ENCODE measurements at regions not wholly inside any gene's neighbourhood (a gene's known extent, or its start where the extent isn't known, plus 50 kb on each side); places are given as distances from the start of the nearest gene placed in this dataset.

DNA sequence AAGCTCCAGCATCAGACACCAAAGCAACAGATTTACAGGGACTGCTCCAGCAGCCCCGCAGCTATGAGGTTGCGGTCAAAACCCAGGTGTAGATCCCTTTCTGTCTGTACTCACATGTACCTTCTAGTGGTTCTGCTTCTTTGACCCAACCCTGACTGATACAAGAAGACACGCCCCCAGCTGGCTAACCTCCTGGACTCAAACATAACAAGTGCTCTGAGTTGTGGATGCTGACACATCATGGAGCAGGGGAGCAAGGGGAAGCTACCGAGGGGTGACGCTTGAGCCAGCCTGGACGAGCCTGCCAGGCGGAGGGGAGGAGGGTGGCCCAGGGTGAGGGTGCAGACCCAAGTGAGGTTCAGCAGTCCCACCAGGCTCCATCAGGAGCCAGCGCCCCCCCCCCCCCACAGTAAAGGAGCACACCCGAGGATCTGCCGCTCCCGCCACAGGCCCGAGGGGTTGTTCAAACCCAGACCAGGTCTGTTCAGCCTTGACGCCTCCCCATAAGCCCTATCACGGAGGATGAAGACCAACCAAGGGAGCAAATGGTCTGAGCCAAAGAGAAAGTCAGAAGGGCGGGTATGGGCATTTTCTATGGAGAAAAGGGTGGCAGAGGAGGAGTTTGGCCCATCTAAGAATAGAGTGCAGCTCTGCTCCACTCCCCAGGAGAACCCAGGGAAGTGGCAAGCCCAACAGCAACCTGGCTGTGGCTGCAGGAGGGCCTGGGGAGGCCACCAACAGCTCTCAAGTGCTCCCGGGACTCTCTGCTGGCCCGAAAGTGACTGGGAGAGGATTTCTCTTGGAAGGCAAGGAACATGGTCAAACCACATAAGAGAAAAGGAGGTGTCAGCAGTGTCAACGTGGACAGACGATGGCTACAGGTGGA is 229.4 kb downstream of the BCL11B start:
- peaks cover 3% of the 10 kb centered on the region for H3K9me3 Mint-ChIP-seq
- H3K27me3 Mint-ChIP-seq: no peaks in the 10 kb centered on the region
- H3K27ac Mint-ChIP-seq: no peak overlapping the region
- H3K4me3 Mint-ChIP-seq: no peak overlapping the region
- peak; percentile 8 for DNase-seq
- H3K36me3 Mint-ChIP-seq (ENCODE audit: low read depth): no peaks in the 10 kb centered on the region
- H3K4me1 Mint-ChIP-seq (ENCODE audit: low read depth): peaks cover 6% of the 10 kb centered on the region

DNA sequence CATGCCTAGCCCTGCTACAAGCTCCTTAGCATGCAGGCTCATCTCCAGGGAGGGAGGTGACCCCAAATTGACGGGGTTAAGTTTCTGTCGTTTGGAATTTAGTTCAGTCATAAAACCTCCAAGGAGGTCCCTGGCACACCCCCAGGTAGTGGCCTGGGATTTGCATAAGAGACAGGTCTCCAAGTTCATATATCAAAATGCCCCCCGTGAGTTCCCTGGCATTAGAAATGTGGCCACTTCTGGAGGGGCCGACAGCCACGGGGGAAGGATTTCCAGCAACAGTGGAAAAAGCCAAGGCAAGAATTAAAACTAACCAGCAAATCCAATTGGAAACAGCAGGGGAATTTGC is 228.8 kb downstream of the BCL11B start:
- DNase-seq: no peak
- Mint-ChIP-seq H3K9me3 (peaks cover 3% of the 10 kb centered on the region), H3K27ac (no peak overlapping the region), H3K4me1 (ENCODE audit: low read depth) (peaks cover 12% of the 10 kb centered on the region), H3K4me3 (no peak overlapping the region), H3K36me3 (ENCODE audit: low read depth) (no peaks in the 10 kb centered on the region), H3K27me3 (no peaks in the 10 kb centered on the region)

DNA sequence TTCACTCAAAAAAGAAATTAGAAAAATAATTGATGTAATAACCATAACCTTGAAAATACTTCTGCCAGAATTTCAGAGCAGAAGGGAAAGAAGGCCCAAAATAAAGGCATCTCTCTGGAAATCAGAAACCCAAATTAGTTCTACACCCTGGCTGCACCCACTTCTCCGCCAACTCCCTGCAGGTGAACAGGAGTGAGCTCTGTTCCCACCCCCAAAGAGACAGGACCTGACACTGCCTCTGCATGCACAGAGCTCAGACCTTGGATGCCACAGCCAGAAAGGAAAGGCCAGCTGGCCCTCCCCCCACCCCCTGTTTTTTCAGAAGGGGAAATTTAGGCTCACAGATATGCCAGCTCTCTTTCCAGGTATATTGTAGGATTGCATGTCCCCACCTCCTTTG is 228.2 kb downstream of the BCL11B start:
- DNase-seq: no peak
- no peaks in the 10 kb centered on the region for H3K36me3 Mint-ChIP-seq (ENCODE audit: low read depth)

DNA sequence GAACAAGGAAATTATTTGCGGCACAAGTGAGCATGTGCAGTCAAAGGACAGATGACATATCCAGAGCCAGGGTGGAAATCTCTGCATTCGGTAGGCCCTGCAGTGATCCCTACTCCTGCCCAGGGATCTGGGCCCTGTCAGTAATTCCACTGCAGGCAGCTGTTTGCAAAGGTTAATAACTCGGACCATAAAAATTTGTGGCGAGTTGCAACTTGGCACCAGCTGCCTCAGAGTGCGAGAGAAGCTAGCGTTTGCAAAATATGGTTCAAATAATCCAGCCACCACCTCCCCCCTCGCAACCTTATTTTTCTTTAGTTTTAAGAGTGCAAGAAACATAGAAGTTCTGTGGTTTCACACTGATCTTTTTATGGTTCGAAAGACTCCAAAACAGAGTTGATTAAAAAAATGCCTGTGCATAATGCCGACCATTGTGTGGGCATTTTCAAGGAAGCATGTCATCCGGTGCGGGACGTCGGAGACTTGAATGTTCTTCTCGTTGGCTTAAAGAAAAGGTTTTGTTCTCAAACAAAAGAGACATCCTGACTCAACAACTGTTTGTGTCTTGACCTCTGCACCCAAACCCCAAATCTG is 224.5 kb downstream of the BCL11B start:
- Mint-ChIP-seq H3K36me3 (ENCODE audit: low read depth) (peaks cover 8% of the 10 kb centered on the region), H3K4me3 (no peak overlapping the region), H3K27ac (no peak overlapping the region), H3K9me3 (peaks cover 15% of the 10 kb centered on the region), H3K27me3 (no peaks in the 10 kb centered on the region), H3K4me1 (ENCODE audit: low read depth) (peaks cover 36% of the 10 kb centered on the region)
- DNase-seq: peak; percentile 23

More for the DNA sequence above, 228.2 kb downstream of the BCL11B start:
- no peaks in the 10 kb centered on the region for H3K27me3 Mint-ChIP-seq
- H3K27ac Mint-ChIP-seq: no peak overlapping the region
- H3K4me3 Mint-ChIP-seq: no peak overlapping the region
- H3K4me1 Mint-ChIP-seq (ENCODE audit: low read depth): peaks cover 17% of the 10 kb centered on the region
- H3K9me3 Mint-ChIP-seq: peaks cover 3% of the 10 kb centered on the region

DNA sequence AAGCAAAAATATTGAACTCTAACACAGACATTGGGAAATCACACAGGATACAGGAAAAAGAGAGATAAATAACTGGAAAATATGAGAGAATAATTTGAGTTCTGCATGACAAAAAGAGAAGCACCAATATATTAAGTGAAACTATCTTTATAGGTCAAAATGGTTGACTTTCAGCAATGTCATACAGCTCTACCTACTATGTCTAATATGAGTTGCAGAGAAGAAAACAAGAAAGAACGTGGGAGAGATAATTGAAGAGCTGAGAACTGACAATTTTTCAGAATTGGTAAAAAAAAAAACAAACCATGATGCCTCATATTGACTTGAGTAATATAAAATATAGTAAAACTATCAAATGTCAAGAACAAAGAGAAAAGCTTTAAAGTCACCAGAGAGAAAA is 221.7 kb downstream of the BCL11B start:
- H3K27ac Mint-ChIP-seq: peak overlapping the region; percentile 23
- H3K9me3 Mint-ChIP-seq: peaks cover 17% of the 10 kb centered on the region
- peaks cover 8% of the 10 kb centered on the region for H3K36me3 Mint-ChIP-seq (ENCODE audit: low read depth)
- H3K27me3 Mint-ChIP-seq: no peaks in the 10 kb centered on the region
- no peak for DNase-seq
- no peak overlapping the region for H3K4me3 Mint-ChIP-seq
- peaks cover 39% of the 10 kb centered on the region for H3K4me1 Mint-ChIP-seq (ENCODE audit: low read depth)

DNA sequence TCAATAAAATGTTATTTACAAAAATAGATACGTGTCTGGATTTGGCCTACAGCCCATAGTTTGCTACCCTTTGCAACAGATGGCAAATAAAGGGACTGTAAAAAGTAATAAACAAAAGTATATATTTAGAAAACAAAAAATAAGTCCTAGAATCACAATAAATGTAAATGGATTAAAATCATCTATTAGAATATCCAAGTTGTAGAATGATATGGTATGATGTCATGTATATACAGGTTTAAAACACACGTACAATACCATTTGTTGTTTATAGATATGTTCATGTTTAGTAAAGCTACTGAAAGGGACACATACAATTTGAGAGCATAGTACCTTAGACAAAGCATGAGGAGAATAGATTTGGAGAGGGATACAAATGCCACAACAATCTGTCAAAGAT is 219.5 kb downstream of the BCL11B start:
- H3K27me3 Mint-ChIP-seq: no peaks in the 10 kb centered on the region
- DNase-seq: no peak
- peaks cover 45% of the 10 kb centered on the region for H3K4me1 Mint-ChIP-seq (ENCODE audit: low read depth)
- H3K27ac Mint-ChIP-seq: no peak overlapping the region
- H3K9me3 Mint-ChIP-seq: peaks cover 23% of the 10 kb centered on the region
- H3K36me3 Mint-ChIP-seq (ENCODE audit: low read depth): peaks cover 8% of the 10 kb centered on the region
- H3K4me3 Mint-ChIP-seq: no peak overlapping the region

DNA sequence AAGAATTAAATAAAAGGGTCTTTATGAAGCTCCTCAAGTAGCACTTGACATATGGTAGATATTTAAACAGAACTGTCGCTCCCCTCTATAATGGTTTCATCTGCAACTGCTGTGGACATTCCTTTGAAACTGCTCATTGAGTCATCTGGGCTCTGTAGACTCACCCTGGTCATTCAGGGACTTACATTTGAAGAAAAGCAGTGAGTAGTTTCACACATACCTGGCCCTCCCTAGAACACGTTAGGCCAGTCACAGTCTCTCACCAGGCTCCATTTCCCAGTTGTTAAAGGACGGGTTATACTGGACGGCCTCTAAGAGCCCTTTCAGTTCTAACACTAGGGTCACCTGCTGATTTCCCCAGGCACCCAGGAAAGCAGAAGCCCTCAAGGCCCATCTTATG is 217.0 kb downstream of the BCL11B start:
- peaks cover 24% of the 10 kb centered on the region for H3K4me1 Mint-ChIP-seq (ENCODE audit: low read depth)
- no peak overlapping the region for H3K27ac Mint-ChIP-seq
- no peak overlapping the region for H3K4me3 Mint-ChIP-seq
- DNase-seq: no peak
- H3K36me3 Mint-ChIP-seq (ENCODE audit: low read depth): peaks cover 8% of the 10 kb centered on the region
- H3K9me3 Mint-ChIP-seq: peaks cover 23% of the 10 kb centered on the region
- H3K27me3 Mint-ChIP-seq: no peaks in the 10 kb centered on the region

DNA sequence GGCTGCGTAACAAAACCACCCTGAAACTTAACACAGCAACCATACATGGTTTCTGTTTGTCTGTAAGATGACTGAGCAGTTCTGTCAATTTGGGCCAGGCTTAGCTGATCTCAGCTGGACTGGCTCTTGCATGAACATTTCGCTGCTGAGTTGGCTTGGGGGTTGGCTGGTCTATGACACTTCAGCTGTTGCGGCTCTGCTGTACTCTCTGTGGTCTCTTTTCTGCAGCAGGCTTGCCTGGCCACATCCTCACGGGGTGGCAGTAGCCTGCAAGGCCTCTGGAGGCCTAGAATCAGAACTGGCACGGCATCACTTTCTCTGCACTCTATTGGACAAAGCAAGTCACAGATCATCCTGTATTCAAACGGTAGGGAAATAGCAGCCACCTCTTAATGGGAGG is 216.2 kb downstream of the BCL11B start:
- peak; percentile 62 for DNase-seq
- peaks cover 8% of the 10 kb centered on the region for H3K36me3 Mint-ChIP-seq (ENCODE audit: low read depth)

DNA sequence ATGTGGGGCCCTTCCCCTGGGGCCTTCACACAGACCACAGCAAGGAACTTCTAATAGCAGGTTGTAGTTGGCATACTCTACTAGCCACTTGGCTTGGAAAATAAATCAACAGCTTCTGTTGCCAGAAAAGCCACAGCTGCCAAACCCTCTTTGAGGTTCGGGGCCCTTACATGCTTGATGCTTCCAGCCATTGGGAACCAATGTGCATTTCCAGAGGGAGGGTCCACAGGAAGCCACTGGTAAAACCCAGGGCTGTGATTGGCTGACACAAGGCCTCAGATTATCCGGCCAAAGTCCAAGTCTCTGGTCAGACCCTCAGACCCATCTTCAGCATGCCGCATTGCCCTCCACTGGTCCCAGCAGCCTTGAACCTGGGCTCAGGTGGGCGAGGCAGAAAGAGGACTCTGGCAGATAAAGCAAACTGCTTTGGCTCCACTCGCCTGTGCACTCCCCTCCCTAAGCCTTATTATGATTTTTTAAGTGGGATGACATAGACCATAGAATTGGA is 214.4 kb downstream of the BCL11B start:
- Mint-ChIP-seq H3K27me3 (no peaks in the 10 kb centered on the region), H3K4me1 (ENCODE audit: low read depth) (peaks cover 15% of the 10 kb centered on the region), H3K36me3 (ENCODE audit: low read depth) (no peaks in the 10 kb centered on the region), H3K27ac (no peak overlapping the region), H3K9me3 (peaks cover 11% of the 10 kb centered on the region), H3K4me3 (no peak overlapping the region)
- peak; percentile 20 for DNase-seq

More for the DNA sequence above, 216.2 kb downstream of the BCL11B start:
- no peaks in the 10 kb centered on the region for H3K27me3 Mint-ChIP-seq
- H3K27ac Mint-ChIP-seq: peak overlapping the region; percentile 10
- H3K4me1 Mint-ChIP-seq (ENCODE audit: low read depth): peaks cover 16% of the 10 kb centered on the region
- H3K4me3 Mint-ChIP-seq: no peak overlapping the region
- peaks cover 23% of the 10 kb centered on the region for H3K9me3 Mint-ChIP-seq

DNA sequence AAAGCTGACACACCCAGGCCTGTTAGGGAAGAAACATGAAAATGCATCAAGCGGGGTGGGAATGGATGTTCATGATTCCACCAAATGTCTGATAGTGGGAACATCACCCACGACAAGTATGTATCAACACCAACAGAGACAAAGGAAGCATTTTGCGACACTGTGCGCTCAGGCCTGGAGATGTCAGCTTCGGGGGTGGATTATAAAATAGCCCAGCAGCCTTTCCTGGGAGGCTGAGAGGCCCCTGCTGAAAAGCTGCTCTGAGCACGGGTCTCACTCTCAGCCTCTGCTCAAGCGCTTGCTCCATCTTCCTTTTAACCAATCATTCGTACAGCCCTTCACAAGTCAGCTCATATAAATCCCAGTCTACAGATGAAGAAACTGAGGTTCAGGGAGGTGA is 213.5 kb downstream of the BCL11B start:
- no peak overlapping the region for H3K4me3 Mint-ChIP-seq
- H3K36me3 Mint-ChIP-seq (ENCODE audit: low read depth): no peaks in the 10 kb centered on the region
- DNase-seq: no peak
- no peaks in the 10 kb centered on the region for H3K27me3 Mint-ChIP-seq
- peaks cover 6% of the 10 kb centered on the region for H3K9me3 Mint-ChIP-seq
- no peak overlapping the region for H3K27ac Mint-ChIP-seq
- H3K4me1 Mint-ChIP-seq (ENCODE audit: low read depth): peaks cover 18% of the 10 kb centered on the region

DNA sequence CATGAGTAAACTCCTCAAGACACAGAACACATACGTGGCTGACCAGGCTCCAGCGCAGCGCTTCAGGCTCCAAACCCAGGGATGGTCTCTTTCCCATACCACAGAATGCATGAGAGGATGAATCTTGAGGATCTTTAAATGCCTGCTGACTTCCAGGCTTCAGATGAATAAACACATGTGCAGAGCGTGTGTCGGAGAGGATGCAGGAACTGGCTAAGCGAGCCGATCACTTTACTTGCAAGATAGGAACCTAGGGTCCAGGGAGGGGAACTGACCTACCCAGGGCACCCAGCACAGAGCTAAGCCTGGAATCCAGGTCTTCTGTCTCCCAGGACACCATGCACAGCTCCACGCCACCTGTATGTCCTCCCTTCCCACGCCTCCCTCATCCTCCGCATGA is 209.8 kb downstream of the BCL11B start:
- DNase-seq: no peak
- no peak overlapping the region for H3K4me3 Mint-ChIP-seq
- H3K4me1 Mint-ChIP-seq (ENCODE audit: low read depth): peaks cover 6% of the 10 kb centered on the region
- H3K36me3 Mint-ChIP-seq (ENCODE audit: low read depth): no peaks in the 10 kb centered on the region
- H3K27ac Mint-ChIP-seq: no peak overlapping the region
- H3K9me3 Mint-ChIP-seq: no peaks in the 10 kb centered on the region
- no peaks in the 10 kb centered on the region for H3K27me3 Mint-ChIP-seq

DNA sequence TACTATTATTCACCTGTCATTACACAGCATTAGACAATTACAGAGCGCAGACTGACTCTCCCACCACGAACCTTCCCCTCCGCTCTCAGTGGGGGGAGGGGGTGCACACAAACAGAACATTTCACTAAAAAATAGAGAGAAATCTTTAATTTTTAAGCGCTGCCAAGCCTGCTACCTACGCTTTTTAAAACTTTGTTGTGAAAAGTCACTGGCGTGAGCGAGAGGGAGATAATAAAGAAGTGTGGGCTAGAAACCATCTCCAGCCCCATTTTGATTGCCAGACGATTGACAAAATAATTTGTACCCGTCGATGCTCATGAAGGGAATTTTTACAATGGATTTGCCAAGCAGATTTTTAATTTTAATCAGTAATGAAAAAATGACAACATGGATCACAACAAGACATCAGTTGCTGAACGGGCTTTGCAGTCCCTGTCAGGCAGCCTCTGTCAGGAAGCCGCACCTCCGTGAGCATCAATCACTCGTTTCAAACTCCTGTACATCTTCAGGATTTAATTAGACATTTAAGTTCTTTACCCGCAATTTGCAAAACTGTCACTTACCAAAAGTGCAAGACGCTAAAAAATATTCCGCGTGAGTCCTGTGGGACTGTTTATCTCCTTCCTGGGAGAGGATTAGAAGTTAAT is 209.1 kb downstream of the BCL11B start:
- Mint-ChIP-seq H3K4me1 (ENCODE audit: low read depth) (peaks cover 6% of the 10 kb centered on the region), H3K36me3 (ENCODE audit: low read depth) (no peaks in the 10 kb centered on the region), H3K9me3 (no peaks in the 10 kb centered on the region), H3K4me3 (no peak overlapping the region), H3K27me3 (no peaks in the 10 kb centered on the region), H3K27ac (no peak overlapping the region)
- DNase-seq: no peak

DNA sequence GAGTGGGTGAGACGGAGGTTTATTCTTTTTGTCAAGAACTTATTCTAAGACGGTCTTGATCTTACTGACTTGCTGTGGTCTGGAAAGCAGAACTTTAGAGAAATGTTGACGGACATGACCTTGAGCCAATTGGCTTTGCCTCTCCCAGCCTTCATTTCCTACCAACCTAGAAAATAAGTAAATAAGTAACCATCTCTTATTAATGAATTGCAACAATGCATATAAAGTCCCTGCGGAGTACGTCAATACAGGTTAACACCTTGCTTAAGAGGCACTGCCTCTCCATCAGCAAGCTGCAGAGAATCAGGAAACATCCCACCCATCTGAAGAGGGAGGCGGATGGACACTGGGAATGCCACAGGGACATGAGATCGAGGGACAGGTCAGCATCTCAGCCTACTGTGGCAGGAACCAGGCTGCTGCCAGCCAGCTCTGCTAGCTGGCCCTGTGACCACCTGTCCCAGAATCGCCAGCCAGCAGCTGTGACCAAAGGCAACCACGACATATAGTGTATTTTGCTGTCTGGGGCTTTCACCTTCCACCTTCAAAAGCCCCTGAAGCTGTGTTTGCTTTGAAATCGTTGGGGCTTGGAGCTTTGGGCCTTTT is 208.3 kb downstream of the BCL11B start:
- H3K36me3 Mint-ChIP-seq (ENCODE audit: low read depth): no peaks in the 10 kb centered on the region
- H3K27me3 Mint-ChIP-seq: no peaks in the 10 kb centered on the region
- H3K27ac Mint-ChIP-seq: no peak overlapping the region
- DNase-seq: no peak
- H3K4me1 Mint-ChIP-seq (ENCODE audit: low read depth): peaks cover 6% of the 10 kb centered on the region
- H3K9me3 Mint-ChIP-seq: no peaks in the 10 kb centered on the region
- H3K4me3 Mint-ChIP-seq: no peak overlapping the region

DNA sequence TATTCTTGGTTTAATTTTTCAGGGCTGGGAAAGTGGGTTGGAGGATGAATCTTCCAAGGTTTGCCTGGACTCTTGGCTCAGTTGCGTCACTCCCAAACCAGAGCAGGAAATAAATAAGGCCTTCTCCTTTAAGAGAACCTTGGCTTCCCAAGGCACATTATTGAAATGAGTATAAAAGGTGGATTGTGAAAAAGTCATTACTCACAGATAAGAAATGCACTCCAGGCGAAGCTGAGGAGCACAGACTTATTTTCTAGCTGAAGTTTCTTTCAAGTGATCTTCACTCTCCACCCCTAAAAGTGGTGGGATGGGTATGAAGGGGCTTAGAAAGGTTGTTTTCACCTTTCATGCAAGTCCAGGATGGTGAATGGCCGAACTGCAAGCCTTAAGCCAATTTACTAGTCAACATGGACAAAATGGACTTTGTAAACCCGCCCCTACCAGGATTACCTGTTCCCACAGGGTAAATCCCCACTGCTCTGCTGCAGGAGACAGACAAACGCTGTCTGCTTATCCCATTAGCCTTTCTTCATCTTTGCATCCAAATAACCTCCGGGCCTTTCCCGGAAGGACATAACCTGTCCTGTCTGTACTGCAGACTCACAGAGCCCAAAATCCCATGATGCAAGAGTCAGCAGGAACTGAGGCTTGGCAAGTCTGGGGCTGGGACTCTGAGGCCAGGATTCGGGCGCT is 207.6 kb downstream of the BCL11B start:
- Mint-ChIP-seq H3K27ac (no peak overlapping the region), H3K36me3 (ENCODE audit: low read depth) (no peaks in the 10 kb centered on the region), H3K9me3 (no peaks in the 10 kb centered on the region), H3K4me3 (no peak overlapping the region), H3K27me3 (no peaks in the 10 kb centered on the region), H3K4me1 (ENCODE audit: low read depth) (peaks cover 6% of the 10 kb centered on the region)
- no peak for DNase-seq
